Colonic mucosa (tissue), 4 donors: ENCODE measurements at regions not wholly inside any gene's neighbourhood (a gene's known extent, or its start where the extent isn't known, plus 50 kb on each side); places are given as distances from the start of the nearest gene placed in this dataset.

Experiments
- DNase-seq: peaks from one replicate; pipeline ENCODE4 v3.0.0-alpha.2; 2020
- H3K27ac ChIP-seq: fragments of 200-600 bp; one replicate; pipeline ENCODE4 v1.8.0; 2021
- H3K27me3 ChIP-seq: fragments of 200-600 bp; one replicate; pipeline ENCODE4 v1.8.0; 2021
- H3K36me3 ChIP-seq: fragments of 200-600 bp; one replicate; pipeline ENCODE4 v1.8.0; 2021
- H3K4me1 ChIP-seq: fragments of 200-600 bp; one replicate; pipeline ENCODE4 v1.8.0; 2021; ENCODE audit warnings: mild to moderate bottlenecking
- H3K4me3 ChIP-seq: fragments of 200-600 bp; one replicate; pipeline ENCODE4 v1.8.0; 2021
- H3K9ac ChIP-seq, 2 donors: one replicate each; pipeline ENCODE4 v1.7.0; 2013; ENCODE audit warnings: control low read depth in 2 of 2, low read depth in 2 of 2, low read length in 2 of 2
- H3K9me3 ChIP-seq: fragments of 200-600 bp; one replicate; pipeline ENCODE4 v1.8.0; 2021
- intact Hi-C: fragments of 100-400 bp; cut with DNase I; formaldehyde crosslinking; loops from one replicate; pipeline ENCODE4 v1.14.1; 2022
- TF ChIP-seq, protein P1 (sequence below): fragments of 200-600 bp; IDR thresholded peaks from one replicate; pipeline ENCODE4 v1.8.0; 2022; ENCODE audit warnings: antibody characterized with exemption, mild to moderate bottlenecking
- donor health status: healthy.
- donor health status: DM: no; HTN: no; CAD: no.
- donor health status: DM: no; HTN: no; CAD: no.

DNA sequence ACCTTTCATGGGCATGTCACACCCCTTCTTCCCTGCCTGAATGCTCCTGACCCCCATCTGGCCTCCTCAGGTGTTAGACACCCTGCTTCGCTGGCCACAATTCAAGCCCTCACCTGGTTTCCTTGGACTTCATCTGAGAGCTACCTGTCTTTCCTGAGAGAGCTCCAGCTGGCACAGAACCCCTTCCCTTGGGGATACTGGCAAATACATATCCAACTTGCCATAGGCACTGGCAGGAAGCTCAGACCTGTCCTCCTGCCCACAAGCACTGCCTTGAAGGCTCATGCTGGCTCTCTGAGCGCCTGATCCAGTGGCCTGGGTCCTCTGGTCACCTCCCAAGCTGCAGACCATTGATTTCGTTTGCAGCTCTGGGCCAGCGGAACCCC, 74.1 kb upstream of the MAP4K3 start:
- TF ChIP-seq, protein P1, sequence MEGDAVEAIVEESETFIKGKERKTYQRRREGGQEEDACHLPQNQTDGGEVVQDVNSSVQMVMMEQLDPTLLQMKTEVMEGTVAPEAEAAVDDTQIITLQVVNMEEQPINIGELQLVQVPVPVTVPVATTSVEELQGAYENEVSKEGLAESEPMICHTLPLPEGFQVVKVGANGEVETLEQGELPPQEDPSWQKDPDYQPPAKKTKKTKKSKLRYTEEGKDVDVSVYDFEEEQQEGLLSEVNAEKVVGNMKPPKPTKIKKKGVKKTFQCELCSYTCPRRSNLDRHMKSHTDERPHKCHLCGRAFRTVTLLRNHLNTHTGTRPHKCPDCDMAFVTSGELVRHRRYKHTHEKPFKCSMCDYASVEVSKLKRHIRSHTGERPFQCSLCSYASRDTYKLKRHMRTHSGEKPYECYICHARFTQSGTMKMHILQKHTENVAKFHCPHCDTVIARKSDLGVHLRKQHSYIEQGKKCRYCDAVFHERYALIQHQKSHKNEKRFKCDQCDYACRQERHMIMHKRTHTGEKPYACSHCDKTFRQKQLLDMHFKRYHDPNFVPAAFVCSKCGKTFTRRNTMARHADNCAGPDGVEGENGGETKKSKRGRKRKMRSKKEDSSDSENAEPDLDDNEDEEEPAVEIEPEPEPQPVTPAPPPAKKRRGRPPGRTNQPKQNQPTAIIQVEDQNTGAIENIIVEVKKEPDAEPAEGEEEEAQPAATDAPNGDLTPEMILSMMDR = no peak
- intact Hi-C loops = loop anchor here (5.0 to 10.0 kb wide), 2 partner anchors 76 to 216 kb away; partner anchors contain the start of gene MAP4K3
- no peaks in the 10 kb centered on the region for H3K4me1 ChIP-seq
- H3K27me3 ChIP-seq = no peaks in the 10 kb centered on the region
- no peak overlapping the region for H3K9ac ChIP-seq
- H3K4me3 ChIP-seq = no peak overlapping the region
- H3K9me3 ChIP-seq = no peaks in the 10 kb centered on the region
- DNase-seq = no peak
- H3K27ac ChIP-seq = no peak overlapping the region
- H3K36me3 ChIP-seq = no peaks in the 10 kb centered on the region

DNA sequence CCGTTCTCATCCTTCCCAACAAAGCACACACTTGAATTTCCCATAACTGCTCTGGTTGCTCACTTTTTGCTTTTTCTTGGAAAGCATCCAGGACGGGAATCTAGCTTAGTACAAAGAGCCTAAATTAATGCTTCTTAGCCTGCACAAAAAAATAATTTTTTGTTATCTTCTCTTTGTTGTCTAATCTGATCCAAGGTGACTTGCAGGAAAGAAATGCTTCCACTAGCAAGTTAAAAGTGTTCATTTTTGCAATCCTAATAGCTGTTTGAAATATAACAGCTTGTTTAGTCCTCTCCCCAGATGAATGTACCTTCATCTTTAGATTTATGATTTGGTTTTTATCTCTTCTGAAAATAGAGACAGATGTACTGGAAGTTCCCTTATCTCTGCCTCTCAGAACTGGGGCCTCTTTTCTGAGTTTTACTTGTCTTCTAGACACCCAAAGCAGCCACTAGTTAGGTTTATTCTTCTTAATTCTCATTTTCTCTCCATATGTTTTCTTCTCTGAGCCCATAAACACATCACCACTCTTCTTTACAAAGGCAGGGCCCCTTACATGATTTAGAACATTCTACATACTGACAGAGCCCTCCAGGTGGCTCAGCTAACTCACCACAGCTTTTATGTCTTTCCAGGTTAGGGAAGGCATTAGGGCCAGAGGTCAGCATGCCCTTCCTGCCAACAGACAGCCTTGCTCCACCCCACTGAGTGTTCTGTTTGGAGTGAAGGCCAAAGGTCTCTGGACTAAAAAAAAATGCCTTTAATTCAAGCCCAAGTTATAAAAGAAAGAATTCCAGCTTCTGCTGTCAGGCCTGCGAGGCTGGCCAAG, 74.7 kb upstream of the MAP4K3 start:
- Histone ChIP-seq H3K27ac (peak overlapping the region; percentile 43), H3K9ac (no peak overlapping the region)
- TF ChIP-seq, protein P1 = no peak

DNA sequence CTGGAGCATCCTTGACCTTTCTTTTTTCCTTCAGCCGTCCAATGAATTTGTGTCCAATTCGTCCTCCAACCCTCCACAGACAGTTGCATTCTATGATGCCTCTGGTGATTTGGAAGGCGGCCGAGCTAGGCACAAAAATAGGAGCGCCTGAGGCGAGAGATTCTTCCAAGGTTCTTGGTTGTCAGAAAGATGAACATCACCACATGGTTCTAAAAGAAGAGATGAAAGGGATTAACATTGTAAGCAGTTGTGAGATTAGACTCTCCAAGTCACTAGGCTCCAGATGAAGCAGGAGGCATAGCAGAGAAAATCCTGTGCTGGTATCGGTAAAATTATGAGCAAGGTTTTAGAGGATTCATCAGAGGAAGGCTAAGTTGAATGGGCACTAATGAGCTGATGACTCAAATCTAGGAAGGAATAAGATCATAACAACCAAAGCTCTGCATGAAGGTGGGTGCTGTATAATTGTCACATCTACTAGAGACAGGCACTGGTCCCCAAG, 75.4 kb upstream of the MAP4K3 start:
- no peaks in the 10 kb centered on the region for H3K4me1 ChIP-seq
- no peaks in the 10 kb centered on the region for H3K9me3 ChIP-seq
- H3K36me3 ChIP-seq = no peaks in the 10 kb centered on the region
- no peak overlapping the region for H3K9ac ChIP-seq
- peak overlapping the region; percentile 11 for H3K27ac ChIP-seq
- intact Hi-C loops = loop anchor here (5.0 to 10.0 kb wide), 2 partner anchors 78 to 215 kb away; partner anchors contain the start of gene MAP4K3
- TF ChIP-seq, protein P1 = no peak
- no peaks in the 10 kb centered on the region for H3K27me3 ChIP-seq
- no peak overlapping the region for H3K4me3 ChIP-seq
- DNase-seq = peak; percentile 26

More for the DNA sequence above, 74.7 kb upstream of the MAP4K3 start:
- no peaks in the 10 kb centered on the region for H3K36me3 ChIP-seq
- no peak overlapping the region for H3K4me3 ChIP-seq
- H3K27me3 ChIP-seq = no peaks in the 10 kb centered on the region
- intact Hi-C loops = loop anchor here (5.0 to 10.0 kb wide), 2 partner anchors 77 to 215 kb away; partner anchors contain the start of gene MAP4K3
- H3K9me3 ChIP-seq = no peaks in the 10 kb centered on the region
- DNase-seq = peak; percentile 29
- H3K4me1 ChIP-seq = no peaks in the 10 kb centered on the region

DNA sequence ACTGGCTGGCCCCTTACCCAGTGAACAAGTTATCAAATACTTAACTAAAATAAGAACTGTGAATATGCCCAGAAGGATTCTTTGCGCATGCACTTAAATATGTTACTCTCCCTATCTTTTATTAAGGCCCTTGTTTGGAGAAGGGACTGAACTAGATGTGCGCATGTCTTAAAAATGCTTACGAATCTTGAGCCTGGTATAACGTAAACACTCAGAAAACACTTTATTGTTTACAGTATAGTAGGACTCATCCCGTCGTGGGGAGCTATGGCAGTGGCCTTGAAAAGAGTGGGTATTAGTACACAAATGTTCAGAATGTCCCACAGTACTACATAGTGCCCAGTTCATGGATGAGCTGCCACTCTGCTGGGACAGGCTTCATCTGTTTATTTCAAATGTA, 75.9 kb upstream of the MAP4K3 start:
- no peaks in the 10 kb centered on the region for H3K9me3 ChIP-seq
- no peak overlapping the region for H3K9ac ChIP-seq
- H3K27ac ChIP-seq = peak overlapping the region; percentile 11
- H3K36me3 ChIP-seq = no peaks in the 10 kb centered on the region
- no peaks in the 10 kb centered on the region for H3K4me1 ChIP-seq
- H3K4me3 ChIP-seq = no peak overlapping the region
- DNase-seq = no peak
- intact Hi-C loops = loop anchor here (5.0 to 10.0 kb wide), 2 partner anchors 78 to 214 kb away; partner anchors contain the start of gene MAP4K3
- TF ChIP-seq, protein P1 = no peak
- H3K27me3 ChIP-seq = no peaks in the 10 kb centered on the region

DNA sequence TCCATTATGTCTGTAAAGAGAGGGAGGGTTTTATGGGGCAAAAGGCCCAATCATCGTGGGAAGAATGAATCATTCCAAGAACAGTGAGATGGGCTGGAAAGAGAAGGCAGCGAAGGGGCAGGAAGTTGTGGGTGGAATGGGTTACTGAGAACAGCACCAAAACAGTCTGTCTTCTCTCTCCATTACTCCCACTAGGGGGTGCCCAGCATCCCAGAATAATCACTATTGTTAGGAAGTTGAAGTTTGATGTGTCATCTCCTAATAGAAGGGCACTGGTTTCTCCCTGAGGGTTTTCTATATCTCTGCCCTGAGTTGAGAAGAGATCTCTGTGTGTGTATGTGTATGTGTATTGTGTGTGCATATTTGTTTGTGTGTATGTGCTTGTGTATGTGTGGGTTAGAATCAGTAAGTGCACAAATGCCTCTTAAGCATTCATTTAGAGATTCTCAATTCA, 76.6 kb upstream of the MAP4K3 start:
- Histone ChIP-seq H3K27ac (peak overlapping the region; percentile 4), H3K27me3 (no peaks in the 10 kb centered on the region), H3K4me1 (no peaks in the 10 kb centered on the region), H3K9me3 (no peaks in the 10 kb centered on the region), H3K4me3 (no peak overlapping the region), H3K9ac (no peak overlapping the region), H3K36me3 (no peaks in the 10 kb centered on the region)
- DNase-seq = peak; percentile 67
- TF ChIP-seq, protein P1 = peak; percentile 32
- intact Hi-C loops = loop anchor here (5.0 to 10.0 kb wide), 2 partner anchors 79 to 214 kb away; partner anchors contain the start of gene MAP4K3
